PC-9 (cell line): ENCODE measurements at regions not wholly inside any gene's neighbourhood (a gene's known extent, or its start where the extent isn't known, plus 50 kb on each side); places are given as distances from the start of the nearest gene placed in this dataset.

ENCODE experiments used
- BruUV-seq: library from RNA; stranded (reverse); fragments of 400-500 nt; replicated peaks from 2 replicates; lab custom pipeline; 2021; lab: Mats Ljungman, UMichigan
- CTCF ChIA-PET: fragments of 300-600 bp; sonication (Branson Sonifier 250); formaldehyde crosslinking; loops from one replicate; lab custom pipeline; 2022; ENCODE audit warnings: antibody characterized with exemption; lab: Charles Lee
- POLR2A ChIA-PET: fragments of 300-600 bp; sonication (Branson Sonifier 250); formaldehyde crosslinking; loops from one replicate; lab custom pipeline; 2022; ENCODE audit warnings: antibody characterized with exemption; ENCODE audit not compliant: unreplicated experiment; lab: Charles Lee
- DNase-seq, 2 experiments: peaks; one replicate each; pipeline versions ENCODE4 v3.0.0 to v3.0.0-alpha.2; 2015 to 2022; ENCODE audit warnings: mixed read lengths in 1 of 2
- H2AFZ ChIP-seq: fragments of 200-600 bp; sonication (generic); 2 replicates; pipeline ENCODE4 v1.8.1; 2017; ENCODE audit warnings: antibody characterized with exemption
- H3F3A ChIP-seq: fragments of 200-600 bp; sonication (generic); 2 replicates; pipeline ENCODE4 v1.8.1; 2017; ENCODE audit warnings: antibody characterized with exemption, mild to moderate bottlenecking, low read depth; ENCODE audit not compliant: insufficient read depth
- H3K27ac ChIP-seq: fragments of 200-600 bp; sonication (generic); 2 replicates; pipeline ENCODE4 v1.6.1; 2016; ENCODE audit warnings: mixed run types
- H3K27me3 ChIP-seq: fragments of 200-600 bp; sonication (generic); 2 replicates; pipeline ENCODE4 v1.6.1; 2016; ENCODE audit warnings: low read depth, mixed run types; ENCODE audit not compliant: insufficient read depth
- H3K36me3 ChIP-seq: fragments of 200-600 bp; sonication (generic); 2 replicates; pipeline ENCODE4 v1.6.1; 2016; ENCODE audit warnings: low read depth, mixed run types
- H3K4me1 ChIP-seq: fragments of 200-600 bp; sonication (generic); replicated peaks from 2 replicates; pipeline ENCODE4 v1.6.1; 2016; ENCODE audit warnings: mixed run types; ENCODE audit not compliant: insufficient read depth
- H3K4me2 ChIP-seq: fragments of 200-600 bp; sonication (generic); 2 replicates; pipeline ENCODE4 v1.6.1; 2017; ENCODE audit warnings: mixed run types
- H3K4me3 ChIP-seq: fragments of 200-600 bp; sonication (generic); 2 replicates; pipeline ENCODE4 v1.6.1; 2016; ENCODE audit warnings: mixed run types
- H3K79me2 ChIP-seq: fragments of 200-600 bp; sonication (generic); 2 replicates; pipeline ENCODE4 v1.6.1; 2017; ENCODE audit warnings: low read depth, mixed run types
- H3K9me2 ChIP-seq: fragments of 200-600 bp; sonication (generic); 2 replicates; pipeline ENCODE4 v1.8.1; 2017; ENCODE audit warnings: mild to moderate bottlenecking; ENCODE audit not compliant: insufficient read depth
- H3K9me3 ChIP-seq: fragments of 200-600 bp; sonication (generic); 2 replicates; pipeline ENCODE4 v1.8.1; 2016; ENCODE audit warnings: low read depth; ENCODE audit not compliant: insufficient read depth
- H4K20me1 ChIP-seq: fragments of 200-600 bp; sonication (generic); 2 replicates; pipeline ENCODE4 v1.8.1; 2017; ENCODE audit not compliant: insufficient read depth
- CTCF ChIP-seq: fragments of 200-600 bp; sonication (generic); conservative IDR thresholded peaks from 2 replicates; pipeline ENCODE4 v1.6.1; 2017; ENCODE audit warnings: mixed run types, antibody characterized with exemption, mild to moderate bottlenecking, moderate library complexity
- EZH2 ChIP-seq: fragments of 200-600 bp; sonication (generic); IDR thresholded peaks from 2 replicates; pipeline ENCODE4 v1.8.0; 2017; ENCODE audit warnings: antibody characterized with exemption, low read depth
- intact Hi-C: fragments of 100-400 bp; cut with micrococcal nuclease; formaldehyde crosslinking; loops from one replicate; pipeline ENCODE4 v1.10.0; 2022; ENCODE audit not compliant: unreplicated experiment

- no peak overlapping the region for H2AFZ ChIP-seq
- no peak overlapping the region for H3K4me2 ChIP-seq
- no peak overlapping the region for H3K4me3 ChIP-seq
- H3K4me1 ChIP-seq = no peaks in the 10 kb centered on the region
- ChIA-PET POLR2A (no interaction called here), CTCF (no interaction called here)
- no peaks in the 10 kb centered on the region for H3K9me3 ChIP-seq
- peaks cover 9% of the 10 kb centered on the region for H3K27me3 ChIP-seq
- peaks cover 3% of the 10 kb centered on the region; the same call in 1 of the 2 replicates for H4K20me1 ChIP-seq
- no peaks in the 10 kb centered on the region for H3K79me2 ChIP-seq
- no peaks in the 10 kb centered on the region for H3F3A ChIP-seq
- no peak for DNase-seq
- no peak overlapping the region for H3K27ac ChIP-seq
- no peaks in the 10 kb centered on the region for H3K36me3 ChIP-seq
- TF ChIP-seq CTCF = no peak
- no peak for TF ChIP-seq EZH2
- no peaks in the 10 kb centered on the region for H3K9me2 ChIP-seq
- intact Hi-C loops = no loop called here
- BruUV-seq = no TSS peak
These were observed 365.3 kb downstream of the MCTP2 start for GRCh38 chr15:94596707-94597106.

- POLR2A ChIA-PET = no interaction called here
- no peaks in the 10 kb centered on the region for H3K36me3 ChIP-seq
- intact Hi-C loops = no loop called here
- H3K79me2 ChIP-seq = no peaks in the 10 kb centered on the region
- no peaks in the 10 kb centered on the region for H3K9me2 ChIP-seq
- TF ChIP-seq CTCF (no peak), EZH2 (no peak)
- no TSS peak for BruUV-seq
- H4K20me1 ChIP-seq = peaks cover 3% of the 10 kb centered on the region; the same call in 1 of the 2 replicates
- no peak overlapping the region for H3K4me2 ChIP-seq
- peaks cover 9% of the 10 kb centered on the region for H3K27me3 ChIP-seq
- no peak overlapping the region for H3K27ac ChIP-seq
- DNase-seq = no peak
- H3F3A ChIP-seq = no peaks in the 10 kb centered on the region
- H3K9me3 ChIP-seq = no peaks in the 10 kb centered on the region
- CTCF ChIA-PET = no interaction called here
- no peaks in the 10 kb centered on the region for H3K4me1 ChIP-seq
- no peak overlapping the region for H2AFZ ChIP-seq
- no peak overlapping the region for H3K4me3 ChIP-seq
These were observed 369.1 kb downstream of the MCTP2 start for GRCh38 chr15:94600505-94600904.

- H3K27me3 ChIP-seq = peaks cover 15% of the 10 kb centered on the region
- ChIA-PET CTCF (no interaction called here), POLR2A (no interaction called here)
- no peak overlapping the region for H3K27ac ChIP-seq
- intact Hi-C loops = no loop called here
- no peaks in the 10 kb centered on the region for H3K79me2 ChIP-seq
- BruUV-seq = no TSS peak
- H3K9me3 ChIP-seq = no peaks in the 10 kb centered on the region
- no peak overlapping the region for H2AFZ ChIP-seq
- no peaks in the 10 kb centered on the region for H3F3A ChIP-seq
- H3K4me3 ChIP-seq = no peak overlapping the region
- no peaks in the 10 kb centered on the region for H3K9me2 ChIP-seq
- no peak for TF ChIP-seq CTCF
- no peak for TF ChIP-seq EZH2
- H3K36me3 ChIP-seq = no peaks in the 10 kb centered on the region
- H3K4me1 ChIP-seq = no peaks in the 10 kb centered on the region
- H3K4me2 ChIP-seq = no peak overlapping the region
- no peak for DNase-seq
- H4K20me1 ChIP-seq = peaks cover 3% of the 10 kb centered on the region; the same call in 1 of the 2 replicates
These were observed 371.6 kb downstream of the MCTP2 start for GRCh38 chr15:94602754-94603470.
